Stimulated activated CD4-positive, alpha-beta T cell treated with anti-CD3 and anti-CD28 coated beads, Interleukin-1b, Interleukin-23, amount 100 ng/mL, for 24 hours (primary cell): ENCODE measurements at regions not wholly inside any gene's neighbourhood (a gene's known extent, or its start where the extent isn't known, plus 50 kb on each side); places are given as distances from the start of the nearest gene placed in this dataset.

Experiments used
- DNase-seq, 4 experiments: peaks; one replicate each; pipeline ENCODE4 v3.0.0-alpha.2; 2020; ENCODE audit warnings: low read depth in 4 of 4, low spot score in 1 of 4

GRCh38 chr1:83735526-83735925 lies 263.4 kb downstream of the TTLL7 start:
- DNase-seq: no peak

- DNase-seq: no peak
These were observed 264.5 kb downstream of the TTLL7 start for GRCh38 chr1:83734420-83734819.

- DNase-seq: no peak
These were observed 273.1 kb downstream of the TTLL7 start for GRCh38 chr1:83725735-83726360.

GRCh38 chr1:83718338-83718737 lies 280.6 kb downstream of the TTLL7 start:
- no peak for DNase-seq

GRCh38 chr1:83717785-83718184 lies 281.1 kb downstream of the TTLL7 start:
- DNase-seq: no peak

GRCh38 chr1:83716641-83717040 lies 282.3 kb downstream of the TTLL7 start:
- DNase-seq: no peak

- no peak for DNase-seq
These were observed 283.4 kb downstream of the TTLL7 start for GRCh38 chr1:83715550-83715949.

GRCh38 chr1:83709662-83710061 lies 289.3 kb downstream of the TTLL7 start:
- DNase-seq: no peak

GRCh38 chr1:83706354-83706938 lies 292.5 kb downstream of the TTLL7 start:
- DNase-seq: no peak

- DNase-seq: no peak
These were observed 293.8 kb downstream of the TTLL7 start for GRCh38 chr1:83705091-83705490.

GRCh38 chr1:83704350-83704749 lies 294.6 kb downstream of the TTLL7 start:
- no peak for DNase-seq

- no peak for DNase-seq
These were observed 296.6 kb downstream of the TTLL7 start for GRCh38 chr1:83702356-83702755.

- no peak for DNase-seq
These were observed 297.6 kb downstream of the TTLL7 start for GRCh38 chr1:83701355-83701754.

GRCh38 chr1:83698644-83699043 lies 300.3 kb downstream of the TTLL7 start:
- DNase-seq: no peak

GRCh38 chr1:83697961-83698360 lies 301.0 kb downstream of the TTLL7 start:
- DNase-seq: no peak

GRCh38 chr1:83697220-83697619 lies 301.7 kb downstream of the TTLL7 start:
- no peak for DNase-seq

- DNase-seq: no peak
These were observed 304.5 kb downstream of the TTLL7 start for GRCh38 chr1:83694449-83694848.

- no peak for DNase-seq
These were observed 305.4 kb downstream of the TTLL7 start for GRCh38 chr1:83693427-83694126.

- DNase-seq: no peak
These were observed 306.2 kb downstream of the TTLL7 start for GRCh38 chr1:83692524-83693381.

- no peak for DNase-seq
These were observed 306.9 kb downstream of the TTLL7 start for GRCh38 chr1:83691953-83692500.
